AG09319 (cell line): ENCODE measurements at regions not wholly inside any gene's neighbourhood (a gene's known extent, or its start where the extent isn't known, plus 50 kb on each side); places are given as distances from the start of the nearest gene placed in this dataset.
"Not testable (repeated sequence)": the region's sequence is repeated elsewhere in the genome, so short reads cannot be mapped to it uniquely, and the experiment has no call there.

ENCODE experiments used
- DNase-seq: peaks from one replicate; pipeline ENCODE4 v3.0.0-alpha.2; 2010; ENCODE audit warnings: low read depth; ENCODE audit errors: extremely low read depth
- CTCF ChIP-seq: IDR thresholded peaks from 2 replicates; pipeline ENCODE4 v1.5.1; 2011; ENCODE audit warnings: low read depth, mild to moderate bottlenecking, inconsistent platforms, low read length, moderate library complexity

GRCh38 chr3:70621451-70621850 is 309.0 kb upstream of the MDFIC2 start:
- no peak for TF ChIP-seq CTCF

GRCh38 chr3:70620956-70621355 is 308.5 kb upstream of the MDFIC2 start:
- no peak for TF ChIP-seq CTCF
- no peak for DNase-seq

More at GRCh38 chr3:70621451-70621850, 309.0 kb upstream of the MDFIC2 start:
- no peak for DNase-seq

GRCh38 chr3:70620367-70620766 is 307.9 kb upstream of the MDFIC2 start:
- DNase-seq: no peak
- no peak for TF ChIP-seq CTCF

- no peak for DNase-seq
Observed at GRCh38 chr3:70618151-70618550, 305.7 kb upstream of the MDFIC2 start.

GRCh38 chr3:70617349-70617748 is 304.9 kb upstream of the MDFIC2 start:
- not testable (repeated sequence) for DNase-seq

More at GRCh38 chr3:70618151-70618550, 305.7 kb upstream of the MDFIC2 start:
- TF ChIP-seq CTCF: no peak

GRCh38 chr3:70615286-70615685 is 302.8 kb upstream of the MDFIC2 start:
- no peak for DNase-seq
- no peak for TF ChIP-seq CTCF

GRCh38 chr3:70614111-70614510 is 301.7 kb upstream of the MDFIC2 start:
- DNase-seq: no peak
- TF ChIP-seq CTCF: no peak

- no peak for TF ChIP-seq CTCF
- no peak for DNase-seq
Observed at GRCh38 chr3:70612920-70613319, 300.5 kb upstream of the MDFIC2 start.

GRCh38 chr3:70611667-70612277 is 299.3 kb upstream of the MDFIC2 start:
- not testable (repeated sequence) for DNase-seq
